ENCODE measurements at regions not wholly inside any gene's neighbourhood (a gene's known extent, or its start where the extent isn't known, plus 50 kb on each side); places are given as distances from the start of the nearest gene placed in this dataset.

GRCh38 chr20:57038608-57039440 is 227.6 kb downstream of the BMP7 start:
- no peak for DNase-seq

- DNase-seq = no peak
Measured at GRCh38 chr20:57040466-57040865, 226.0 kb downstream of the BMP7 start.

- no peak for DNase-seq
Measured at GRCh38 chr20:57040924-57041323, 225.5 kb downstream of the BMP7 start.

- DNase-seq = no peak
Measured at GRCh38 chr20:57043091-57043490, 223.3 kb downstream of the BMP7 start.

- no peak for DNase-seq
Measured at GRCh38 chr20:57043669-57044268, 222.7 kb downstream of the BMP7 start.

GRCh38 chr20:57047281-57048026 is 219.0 kb downstream of the BMP7 start:
- DNase-seq = no peak

- peak; percentile 28 for DNase-seq
Measured at GRCh38 chr20:57048027-57048869, 218.2 kb downstream of the BMP7 start.

GRCh38 chr20:57049296-57049695 is 217.1 kb downstream of the BMP7 start:
- DNase-seq = no peak

- DNase-seq = no peak
Measured at GRCh38 chr20:57051096-57051495, 215.3 kb downstream of the BMP7 start.

- no peak for DNase-seq
Measured at GRCh38 chr20:57053067-57053466, 213.4 kb downstream of the BMP7 start.

GRCh38 chr20:57053793-57054552 is 212.5 kb downstream of the BMP7 start:
- DNase-seq = no peak

- no peak for DNase-seq
Measured at GRCh38 chr20:57055345-57055744, 211.1 kb downstream of the BMP7 start.

- DNase-seq = no peak
Measured at GRCh38 chr20:57056651-57057050, 209.8 kb downstream of the BMP7 start.

GRCh38 chr20:57059055-57059596 is 207.3 kb downstream of the BMP7 start:
- peak; percentile 63 for DNase-seq

GRCh38 chr20:57060407-57061050 is 205.9 kb downstream of the BMP7 start:
- peak; percentile 56 for DNase-seq

GRCh38 chr20:57061051-57061900 is 205.2 kb downstream of the BMP7 start:
- DNase-seq = no peak

GRCh38 chr20:57062241-57062640 is 204.2 kb downstream of the BMP7 start:
- DNase-seq = no peak

- DNase-seq = no peak
Measured at GRCh38 chr20:57062696-57063270, 203.7 kb downstream of the BMP7 start.

GRCh38 chr20:57064836-57065235 is 201.6 kb downstream of the BMP7 start:
- no peak for DNase-seq

GRCh38 chr20:57065646-57066045 is 200.8 kb downstream of the BMP7 start:
- no peak for DNase-seq
